ENCODE measurements at regions not wholly inside any gene's neighbourhood (a gene's known extent, or its start where the extent isn't known, plus 50 kb on each side); places are given as distances from the start of the nearest gene placed in this dataset.

DNA sequence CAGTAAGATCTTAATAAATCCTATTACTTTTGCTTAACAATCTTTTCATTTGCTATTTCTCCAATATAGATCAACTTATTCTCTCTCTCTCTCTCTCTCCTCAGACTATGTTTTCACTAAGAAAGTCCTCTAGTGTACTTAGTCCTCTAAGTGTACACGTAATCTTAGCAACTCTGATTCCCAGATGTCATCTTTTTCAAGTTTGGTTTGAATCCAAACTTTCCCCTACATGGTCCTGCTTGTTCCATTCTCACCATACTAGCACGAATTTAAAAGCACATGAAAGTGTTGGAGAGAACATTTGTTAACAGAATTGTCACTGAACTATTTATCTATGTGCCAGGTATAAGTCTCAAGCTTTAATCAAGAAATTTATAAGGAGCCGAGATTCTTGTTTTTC lies 202.9 kb downstream of the SPRY2 start:
- FAIRE-seq: no peak
- DNase-seq (ENCODE audit: low spot score in 2 of 2): no peak

DNA sequence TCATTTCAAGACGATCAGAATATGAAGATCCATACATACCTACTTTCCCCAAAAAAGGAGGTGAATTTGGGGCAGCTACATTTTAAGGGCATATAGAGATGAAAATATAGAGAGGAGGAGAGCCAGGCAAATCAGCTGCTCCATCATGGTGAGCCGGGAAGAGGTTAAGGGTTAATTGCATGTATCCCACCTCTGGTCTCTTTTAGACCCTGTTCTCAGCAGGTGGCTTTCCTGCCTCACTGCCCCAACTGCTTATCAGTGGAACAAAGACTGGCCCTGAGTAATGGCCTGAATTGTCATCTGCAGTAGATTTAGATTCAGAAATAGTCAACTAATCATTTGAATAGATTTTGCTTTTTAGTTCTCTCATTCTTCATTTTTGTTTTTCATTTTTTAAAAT lies 206.6 kb downstream of the SPRY2 start:
- no peak for FAIRE-seq
- DNase-seq (ENCODE audit: low spot score in 2 of 2): no peak

DNA sequence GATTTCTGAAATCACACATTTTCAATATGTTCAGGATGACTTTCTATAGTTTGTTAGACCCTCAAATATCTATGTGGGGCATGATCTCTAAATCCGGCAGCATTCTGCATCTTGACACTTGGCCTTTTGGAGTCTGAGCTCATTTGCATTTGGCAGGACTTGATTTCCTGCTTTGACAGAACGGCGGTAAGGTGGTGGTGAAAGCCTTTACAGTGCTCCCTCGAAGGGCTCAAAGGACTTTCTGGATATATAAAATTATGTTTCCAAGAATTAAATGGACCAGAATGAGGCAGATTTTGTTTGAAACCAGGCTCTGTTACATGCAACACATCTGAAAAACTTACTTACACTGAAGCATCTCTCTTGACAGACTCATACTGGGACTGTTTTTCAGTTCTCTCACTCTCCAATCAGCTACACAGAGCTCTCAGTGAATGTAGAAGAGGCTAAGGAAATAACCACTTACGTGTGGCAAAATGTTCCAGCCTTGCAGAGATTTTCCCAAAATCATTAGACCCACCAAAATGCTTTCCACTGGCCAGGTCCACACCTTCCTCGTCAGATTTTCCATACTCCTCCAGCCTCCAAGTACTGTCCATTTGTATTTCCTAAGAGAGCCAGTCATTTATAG lies 207.2 kb downstream of the SPRY2 start:
- DNase-seq (ENCODE audit: low spot score in 2 of 2) (no peak), FAIRE-seq (no peak)

DNA sequence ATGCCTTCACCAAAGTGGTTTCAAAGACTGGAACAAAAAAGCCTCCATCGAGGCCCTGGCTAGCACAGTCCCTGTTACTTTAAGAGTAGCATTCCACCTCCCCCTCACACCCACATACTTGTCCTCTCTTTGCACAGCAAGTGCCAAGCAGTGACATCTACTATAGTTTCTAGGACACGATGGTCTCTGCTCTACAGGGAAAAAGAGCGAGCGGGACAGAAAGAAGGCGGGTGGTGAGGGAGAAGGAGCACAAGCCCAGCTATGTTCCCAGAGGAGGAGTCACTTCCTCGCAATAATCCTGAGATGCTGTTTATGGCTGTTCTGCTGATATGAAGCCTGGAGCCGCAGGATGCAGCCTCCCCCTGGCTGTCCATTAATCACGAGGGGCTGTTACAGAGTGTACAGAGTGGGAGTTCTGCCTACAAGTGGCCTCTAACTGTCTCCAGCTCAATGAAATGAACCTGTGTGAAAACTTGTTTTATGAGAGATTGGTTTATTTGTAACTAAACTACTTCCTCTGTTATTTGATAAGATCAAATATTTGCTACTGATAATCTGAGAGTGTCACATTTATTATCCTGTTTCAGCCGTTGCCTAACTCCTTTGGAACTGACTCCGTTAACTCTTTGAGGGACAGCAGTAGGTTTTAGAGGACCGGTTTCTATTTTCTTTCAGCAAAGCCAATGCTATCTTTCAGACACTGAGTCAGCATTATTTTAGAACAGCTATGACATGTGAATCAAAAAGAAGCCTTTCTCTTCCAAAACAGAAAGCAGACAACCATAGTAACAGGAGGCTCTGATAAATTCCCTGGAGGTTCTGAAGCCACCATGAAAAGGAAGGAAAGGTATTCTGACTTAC lies 208.0 kb downstream of the SPRY2 start:
- DNase-seq (ENCODE audit: low spot score in 2 of 2) (peak in 1 of 2 donors; percentile 18), FAIRE-seq (no peak)

DNA sequence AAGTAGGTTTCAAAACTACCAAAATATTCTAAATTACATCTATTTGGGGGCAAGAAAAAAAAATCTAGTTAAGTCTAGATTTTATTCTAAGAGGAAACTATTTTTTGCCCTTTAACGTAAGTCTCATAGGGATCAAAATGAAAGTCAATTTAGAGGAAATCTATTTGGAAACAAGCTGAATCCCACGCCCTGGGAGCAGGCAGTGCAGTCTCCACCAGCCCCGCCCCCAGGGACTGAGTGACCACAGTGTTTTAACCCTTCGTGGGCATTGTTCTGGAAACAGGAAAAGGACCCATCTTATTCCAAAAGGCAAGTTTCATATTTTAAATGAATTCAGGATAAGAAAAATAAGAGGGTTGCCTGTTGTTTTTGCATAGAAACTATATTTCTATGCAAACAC lies 209.7 kb downstream of the SPRY2 start:
- peak; percentile 80 for FAIRE-seq
- peak in 1 of 2 donors; percentile 38 for DNase-seq (ENCODE audit: low spot score in 2 of 2)

DNA sequence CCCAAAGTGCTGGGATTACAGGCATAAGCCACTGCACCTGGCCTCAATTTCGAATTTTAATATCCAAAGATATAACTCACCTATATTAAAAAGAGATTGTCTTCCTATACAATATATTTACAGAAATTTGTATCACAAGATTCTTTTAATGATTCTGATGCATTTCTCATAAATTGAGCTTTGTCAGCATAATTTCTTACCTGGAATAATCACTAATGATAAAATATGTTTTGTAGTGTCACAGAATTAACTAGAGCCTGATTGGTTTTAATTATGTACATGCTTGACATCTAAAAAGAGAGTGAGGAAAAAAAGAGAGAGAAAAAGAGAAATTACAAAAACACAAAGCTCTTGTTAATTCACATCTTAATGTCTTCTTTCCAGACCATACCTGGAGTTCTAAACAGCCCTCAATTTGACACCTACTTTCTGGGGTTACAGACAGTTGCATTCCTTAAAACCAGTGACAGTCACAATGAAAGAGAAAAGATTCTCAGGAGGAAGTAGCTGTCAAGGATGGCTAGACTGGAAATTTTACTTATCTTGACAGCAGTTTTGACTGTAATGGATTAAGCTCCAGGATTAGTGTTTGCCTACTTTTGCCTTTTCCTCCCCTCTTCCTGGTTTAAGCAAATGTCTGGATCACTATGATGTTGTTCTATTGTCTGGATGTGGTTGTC lies 214.4 kb downstream of the SPRY2 start:
- no peak for FAIRE-seq
- DNase-seq (ENCODE audit: low spot score in 2 of 2): no peak

DNA sequence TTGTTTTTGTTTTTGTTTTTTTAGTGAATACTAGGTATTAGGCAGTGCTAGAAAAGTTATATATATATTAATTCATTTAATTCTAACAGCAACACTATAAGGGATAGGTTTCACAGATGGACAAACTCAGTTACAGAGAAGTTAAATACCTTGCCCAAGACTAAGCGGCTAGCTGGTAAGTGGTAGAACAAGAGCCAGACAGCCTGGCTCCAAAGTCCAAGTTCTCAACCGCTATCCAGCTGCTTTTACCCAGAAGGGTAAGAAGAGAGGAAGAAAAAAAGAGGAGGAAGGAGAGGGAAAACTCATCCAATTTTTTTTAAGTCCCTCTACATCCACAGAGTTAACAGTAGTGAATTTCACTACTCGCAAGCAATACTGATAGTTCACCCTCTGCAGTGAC lies 217.0 kb downstream of the SPRY2 start:
- FAIRE-seq: no peak

DNA sequence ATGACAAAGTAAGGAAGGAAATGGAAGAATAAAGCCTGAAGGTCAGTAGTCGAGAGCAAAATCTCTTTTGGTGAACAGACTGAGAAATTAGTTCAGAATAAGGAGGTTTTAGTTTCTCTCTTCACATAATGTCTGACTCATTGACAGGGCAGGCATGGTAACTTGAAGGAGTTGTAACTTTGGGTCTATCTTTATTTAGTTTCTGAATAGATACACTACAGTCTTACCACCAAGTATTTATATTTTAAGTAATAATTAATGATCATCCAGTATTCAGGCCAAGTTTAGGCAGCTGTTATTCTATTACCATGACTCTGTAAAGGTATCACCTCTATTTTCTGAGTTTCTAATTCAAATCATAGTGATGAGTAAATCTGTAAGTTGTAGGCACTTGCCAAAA lies 219.9 kb downstream of the SPRY2 start:
- no peak for DNase-seq (ENCODE audit: low spot score in 2 of 2)
- no peak for FAIRE-seq

More for the DNA sequence above, 217.0 kb downstream of the SPRY2 start:
- DNase-seq (ENCODE audit: low spot score in 2 of 2): no peak

DNA sequence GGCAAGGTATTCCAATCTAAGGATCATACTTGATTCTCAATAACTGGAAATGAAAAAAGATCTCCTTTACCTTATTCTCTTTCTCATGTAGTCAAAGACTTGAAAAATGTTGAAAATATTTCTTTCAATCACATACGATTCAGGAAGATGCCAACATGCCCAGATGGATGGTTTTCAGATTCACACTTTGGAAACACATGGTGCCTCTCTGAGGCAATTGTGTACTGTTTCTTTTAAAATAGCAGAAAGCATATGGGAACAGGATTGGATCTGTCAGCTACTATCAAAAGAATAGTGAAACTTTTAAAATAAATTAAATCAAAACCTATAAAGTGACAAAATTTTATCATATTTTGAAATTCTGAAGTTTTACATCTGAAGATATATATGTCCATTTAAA lies 222.4 kb downstream of the SPRY2 start:
- no peak for FAIRE-seq
- DNase-seq (ENCODE audit: low spot score in 2 of 2): no peak

DNA sequence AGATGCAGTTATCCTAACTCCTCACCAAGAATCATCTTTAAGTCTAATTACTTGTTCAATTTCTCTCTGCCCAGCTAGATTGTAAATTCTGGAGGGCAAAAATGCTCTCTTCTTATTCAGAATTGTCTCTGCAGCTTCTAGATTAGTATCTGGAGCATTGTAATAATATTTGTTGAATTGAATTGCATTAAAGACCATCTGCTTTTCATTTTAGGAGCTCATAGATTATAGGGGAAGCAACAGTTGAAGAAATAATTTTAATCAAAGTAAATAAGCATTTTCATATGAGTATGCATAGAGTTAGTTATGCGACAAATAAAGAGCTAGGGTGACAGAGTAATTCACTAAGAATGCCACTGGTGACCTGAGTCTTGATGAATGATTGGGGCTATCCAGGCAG lies 222.8 kb downstream of the SPRY2 start:
- DNase-seq (ENCODE audit: low spot score in 2 of 2): no peak
- FAIRE-seq: no peak

DNA sequence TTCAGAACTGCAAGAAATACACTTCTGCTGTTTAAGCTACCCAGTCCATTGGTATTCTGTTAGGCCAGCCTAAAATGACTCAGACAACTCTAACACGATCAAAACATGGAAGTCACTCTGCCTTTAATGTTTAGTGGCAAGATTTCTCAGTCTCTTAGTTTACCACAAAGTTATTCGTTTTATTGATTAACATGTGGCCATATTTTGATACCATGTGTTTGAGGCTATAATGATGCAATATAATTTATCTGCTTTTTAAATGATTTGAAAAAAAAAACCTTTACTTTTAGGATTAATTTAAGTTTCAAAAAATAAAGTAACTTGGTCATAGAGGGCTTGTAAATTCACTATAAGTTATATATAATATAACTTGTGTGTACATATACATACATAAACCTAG lies 223.4 kb downstream of the SPRY2 start:
- no peak for DNase-seq (ENCODE audit: low spot score in 2 of 2)

DNA sequence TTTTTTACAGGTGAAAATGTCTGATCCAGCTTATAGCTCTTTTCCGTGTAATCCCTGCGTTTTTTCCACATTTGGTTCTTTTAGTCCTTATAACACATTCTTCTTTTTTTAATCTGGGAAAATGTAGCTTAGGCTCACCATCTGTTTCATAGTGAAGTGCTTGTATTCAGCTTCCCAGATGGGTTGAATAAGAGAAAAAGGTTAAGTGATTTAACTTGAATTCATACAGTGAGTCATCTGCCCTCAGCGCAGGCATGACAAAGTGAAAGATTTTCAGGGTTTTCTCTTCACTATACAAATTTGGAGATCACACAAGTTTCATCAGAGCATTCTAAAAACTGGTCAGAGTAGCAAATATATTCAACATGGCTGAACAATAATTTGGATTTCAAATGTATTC lies 224.8 kb downstream of the SPRY2 start:
- DNase-seq (ENCODE audit: low spot score in 2 of 2) (no peak), FAIRE-seq (no peak)

More for the DNA sequence above, 223.4 kb downstream of the SPRY2 start:
- no peak for FAIRE-seq

DNA sequence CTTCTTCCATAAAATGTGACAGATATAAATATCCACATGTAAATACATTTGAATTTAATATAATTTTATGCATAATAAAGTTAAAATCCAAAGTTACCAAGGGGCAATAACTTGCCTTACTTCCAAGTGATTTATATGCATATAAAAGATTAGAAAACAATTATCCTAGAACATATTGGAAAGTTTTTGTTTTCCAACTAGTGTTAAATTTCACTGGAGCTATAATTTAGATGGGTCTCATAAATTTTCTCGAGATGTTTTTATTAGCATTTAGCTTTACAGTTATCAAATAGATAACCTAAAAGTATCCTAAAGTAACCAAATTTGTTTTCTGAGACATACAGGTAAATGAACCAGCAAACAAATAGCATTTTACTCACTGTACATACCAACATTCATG lies 225.3 kb downstream of the SPRY2 start:
- FAIRE-seq: no peak
- no peak for DNase-seq (ENCODE audit: low spot score in 2 of 2)

DNA sequence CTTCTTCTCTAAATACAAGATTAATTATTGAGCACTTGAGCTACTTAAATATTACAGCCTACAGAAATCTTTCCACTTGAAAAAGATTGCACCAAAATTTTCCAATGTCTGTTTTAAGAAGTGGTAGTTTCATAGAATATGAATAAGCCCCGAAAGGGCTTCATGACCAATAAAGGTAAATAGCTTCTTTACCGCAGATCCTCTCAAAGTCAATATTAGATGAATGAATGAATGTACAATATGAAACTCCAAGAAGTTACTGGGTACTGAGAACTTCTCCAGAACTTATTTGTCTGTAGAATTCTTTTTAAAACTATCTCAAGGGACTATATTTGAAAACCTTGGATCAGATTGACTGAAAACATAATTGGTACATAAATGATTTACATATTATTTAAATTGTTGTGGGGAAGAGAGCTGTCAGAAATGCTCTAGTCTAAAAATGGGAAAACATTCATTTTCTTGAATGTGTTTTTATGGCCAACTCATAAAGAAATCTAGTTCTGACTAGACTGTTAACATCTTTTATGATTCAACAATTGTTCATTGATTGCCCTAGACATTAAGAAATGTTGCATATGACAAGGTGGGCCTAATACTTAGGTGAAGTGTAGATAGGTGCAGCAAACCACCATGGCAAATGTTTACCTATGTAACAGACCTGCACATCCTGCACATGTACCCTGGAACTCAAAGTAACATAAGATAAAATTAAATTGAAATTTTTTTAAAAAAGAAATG lies 227.0 kb downstream of the SPRY2 start:
- FAIRE-seq (no peak), DNase-seq (ENCODE audit: low spot score in 2 of 2) (no peak)

DNA sequence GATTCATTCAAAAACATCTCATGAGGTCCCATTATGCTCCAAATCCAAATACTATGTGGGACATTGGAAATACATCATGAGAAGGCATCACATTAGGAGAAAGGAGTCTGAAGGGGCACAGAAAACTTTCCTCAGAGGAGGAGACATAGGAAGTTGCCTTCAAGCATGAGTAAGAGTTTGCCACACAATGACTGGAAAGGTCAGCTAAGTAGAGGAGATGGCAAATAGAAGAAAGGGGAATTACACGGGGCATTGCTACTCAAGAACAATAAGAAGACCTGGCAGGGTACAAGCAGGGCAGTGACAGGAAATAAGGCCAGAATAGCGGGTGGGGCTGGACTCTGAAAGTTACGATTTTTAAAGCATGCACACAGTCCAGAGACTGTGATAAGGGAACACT lies 231.6 kb downstream of the SPRY2 start:
- FAIRE-seq (no peak), DNase-seq (ENCODE audit: low spot score in 2 of 2) (no peak)

DNA sequence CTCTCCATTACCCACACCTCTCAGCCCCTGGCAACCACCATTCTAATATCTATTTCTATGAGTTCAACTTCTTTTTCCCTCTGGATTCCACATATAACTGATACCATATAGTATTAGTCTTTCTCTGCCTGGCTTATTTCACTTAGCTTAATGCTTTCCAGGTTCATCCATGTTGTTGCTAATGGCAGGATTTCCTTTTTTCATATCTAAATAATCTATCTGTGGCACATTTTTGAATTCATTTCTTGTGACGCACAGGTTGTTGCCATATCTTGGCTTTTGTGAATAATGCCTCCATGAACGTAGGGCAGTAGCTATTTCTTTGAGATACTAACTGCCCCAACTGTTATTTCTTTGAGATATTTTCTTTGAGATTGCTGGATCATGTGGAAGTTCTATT lies 235.6 kb downstream of the SPRY2 start:
- DNase-seq (ENCODE audit: low spot score in 2 of 2) (no peak), FAIRE-seq (no peak)

DNA sequence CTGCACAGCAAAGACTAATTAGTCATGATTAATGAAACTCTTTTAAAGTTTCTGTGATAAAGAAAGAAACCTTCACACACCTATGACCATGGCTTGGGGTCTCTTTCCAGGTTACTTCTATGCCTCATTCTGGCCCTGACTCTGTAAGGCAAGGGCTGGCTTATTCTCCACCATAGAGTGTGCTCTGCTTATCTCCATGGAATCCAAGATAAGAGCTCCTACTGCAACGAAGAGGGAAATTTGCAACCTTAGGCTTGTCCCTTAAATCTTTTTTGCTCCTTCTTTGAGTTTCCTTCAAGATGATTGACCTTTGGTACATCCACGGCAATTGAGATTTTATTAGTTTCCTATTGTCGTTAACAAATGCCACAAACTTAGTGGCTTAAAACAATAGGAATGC lies 239.9 kb downstream of the SPRY2 start:
- FAIRE-seq (no peak), DNase-seq (ENCODE audit: low spot score in 2 of 2) (no peak)

DNA sequence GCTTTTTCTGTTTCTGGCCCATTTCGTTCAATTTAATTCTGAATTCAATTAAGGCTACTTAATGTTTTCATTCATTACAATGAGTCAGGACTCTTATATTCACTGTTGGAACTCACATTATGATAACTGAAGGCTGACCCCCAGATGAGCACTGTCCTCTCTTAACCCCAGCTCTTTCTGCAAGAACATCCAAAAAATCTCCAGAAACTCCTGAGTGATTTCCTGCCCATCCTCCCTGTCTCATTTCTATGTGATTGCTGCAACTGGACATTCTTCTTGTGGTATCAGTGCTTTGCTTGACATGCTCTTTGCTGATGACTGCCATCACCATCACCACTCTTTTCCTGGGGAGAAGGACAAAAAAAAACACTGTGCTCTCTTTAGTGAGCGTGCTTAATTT lies 240.3 kb downstream of the SPRY2 start:
- FAIRE-seq: no peak
- DNase-seq (ENCODE audit: low spot score in 2 of 2): no peak

DNA sequence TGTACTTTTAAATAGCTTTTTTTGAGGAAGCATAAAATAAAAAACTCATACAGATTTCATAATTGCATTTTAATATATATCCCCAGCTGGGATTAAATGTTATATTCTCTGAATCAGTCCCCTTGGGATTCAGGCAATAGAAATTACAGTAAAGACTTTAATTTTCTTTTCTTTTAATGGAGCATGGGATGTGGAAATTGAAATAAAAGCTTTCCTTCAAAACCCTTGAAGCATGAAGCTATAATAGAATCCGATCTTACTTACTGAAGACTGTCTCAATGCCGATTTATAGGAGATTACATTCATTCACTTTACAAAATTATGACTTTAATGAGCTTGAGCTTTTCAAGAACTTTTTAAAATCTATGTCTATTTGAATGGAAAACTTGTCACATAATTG lies 243.4 kb downstream of the SPRY2 start:
- no peak for DNase-seq (ENCODE audit: low spot score in 2 of 2)
- FAIRE-seq: no peak

DNA sequence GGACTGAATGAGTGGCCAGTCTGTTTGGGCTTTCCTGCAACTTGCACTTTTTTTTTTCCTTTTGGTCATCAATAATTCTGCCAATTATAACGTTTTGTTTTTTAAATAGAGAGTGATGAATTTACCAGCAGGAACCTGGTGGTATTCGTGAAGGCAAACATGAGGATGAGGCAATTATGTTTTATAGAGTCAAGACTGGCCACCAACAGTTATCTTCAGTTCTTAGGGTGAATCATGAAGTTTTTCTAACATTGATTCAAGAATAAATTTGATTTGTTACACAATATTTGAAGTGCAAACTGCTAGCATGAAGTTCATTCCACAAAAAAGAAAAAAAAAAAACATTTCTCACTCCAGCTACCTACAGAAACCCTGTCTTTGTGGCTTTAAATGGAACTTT lies 244.5 kb downstream of the SPRY2 start:
- FAIRE-seq (no peak), DNase-seq (ENCODE audit: low spot score in 2 of 2) (no peak)

DNA sequence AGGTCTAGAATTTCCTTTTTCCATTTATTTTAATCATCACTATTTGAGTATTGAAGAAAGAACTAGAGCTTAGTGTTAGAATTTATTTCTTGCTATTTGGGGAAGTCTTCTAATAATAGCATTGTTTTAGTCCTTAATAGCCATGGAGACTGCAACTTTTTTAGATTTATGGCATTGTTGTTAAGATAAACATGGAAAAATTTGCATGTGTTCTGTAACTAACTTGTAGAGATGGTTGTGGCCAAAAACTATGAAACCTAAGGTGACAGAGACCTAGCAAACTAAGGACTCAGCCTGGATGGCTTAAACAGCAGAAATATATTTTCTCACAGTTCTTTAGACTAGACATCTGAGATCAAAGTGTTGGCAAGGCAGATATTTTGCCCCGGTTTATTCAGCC lies 246.4 kb downstream of the SPRY2 start:
- DNase-seq (ENCODE audit: low spot score in 2 of 2) (no peak), FAIRE-seq (no peak)

Measured in frontal cortex (tissue), 3 donors.